KMS-11 (cell line): ENCODE measurements at regions not wholly inside any gene's neighbourhood (a gene's known extent, or its start where the extent isn't known, plus 50 kb on each side); places are given as distances from the start of the nearest gene placed in this dataset.

ENCODE experiments used
- H2AFZ ChIP-seq: fragments of 200-600 bp; sonication (generic); 2 replicates; pipeline ENCODE4 v1.6.1; 2016; ENCODE audit warnings: antibody characterized with exemption, mixed run types, low read depth
- H3K27ac ChIP-seq: fragments of 200-600 bp; sonication (generic); 2 replicates; pipeline ENCODE4 v1.6.1; 2016; ENCODE audit warnings: mild to moderate bottlenecking, mixed run types
- H3K27me3 ChIP-seq: fragments of 200-600 bp; sonication (generic); 2 replicates; pipeline ENCODE4 v1.6.1; 2017; ENCODE audit warnings: mild to moderate bottlenecking, low read depth, mixed run types, moderate library complexity; ENCODE audit not compliant: insufficient read depth
- H3K36me3 ChIP-seq: fragments of 200-600 bp; sonication (generic); 2 replicates; pipeline ENCODE4 v1.6.1; 2017; ENCODE audit warnings: mild to moderate bottlenecking, mixed run types; ENCODE audit not compliant: insufficient read depth
- H3K4me1 ChIP-seq: fragments of 200-600 bp; sonication (generic); 2 replicates; pipeline ENCODE4 v1.6.1; 2016; ENCODE audit warnings: mild to moderate bottlenecking, low read depth, mixed run types; ENCODE audit not compliant: poor library complexity, severe bottlenecking
- H3K4me2 ChIP-seq: fragments of 200-600 bp; sonication (generic); 2 replicates; pipeline ENCODE4 v1.7.0; 2016; ENCODE audit warnings: mild to moderate bottlenecking, mixed run types
- H3K4me3 ChIP-seq: fragments of 200-600 bp; sonication (generic); IDR thresholded peaks from 2 replicates; pipeline ENCODE4 v1.6.1; 2017; ENCODE audit warnings: low read depth, low read length, mixed read lengths; ENCODE audit not compliant: insufficient read depth
- H3K79me2 ChIP-seq: fragments of 200-600 bp; sonication (generic); 2 replicates; pipeline ENCODE4 v1.6.1; 2016; ENCODE audit warnings: low read depth, mixed run types; ENCODE audit not compliant: insufficient read depth
- H3K9ac ChIP-seq: fragments of 200-600 bp; sonication (generic); 2 replicates; pipeline ENCODE4 v1.6.1; 2016; ENCODE audit warnings: mild to moderate bottlenecking, mixed run types
- H4K20me1 ChIP-seq: fragments of 200-600 bp; sonication (generic); 2 replicates; pipeline ENCODE4 v1.6.1; 2016; ENCODE audit warnings: mild to moderate bottlenecking, mixed run types; ENCODE audit not compliant: insufficient read depth
- TF ChIP-seq, protein P1 (sequence below): fragments of 200-600 bp; sonication (generic); conservative IDR thresholded peaks from 2 replicates; pipeline ENCODE4 v1.6.1; 2017; ENCODE audit warnings: low read depth, mild to moderate bottlenecking, antibody characterized with exemption, low read length, moderate library complexity, mixed read lengths

DNA sequence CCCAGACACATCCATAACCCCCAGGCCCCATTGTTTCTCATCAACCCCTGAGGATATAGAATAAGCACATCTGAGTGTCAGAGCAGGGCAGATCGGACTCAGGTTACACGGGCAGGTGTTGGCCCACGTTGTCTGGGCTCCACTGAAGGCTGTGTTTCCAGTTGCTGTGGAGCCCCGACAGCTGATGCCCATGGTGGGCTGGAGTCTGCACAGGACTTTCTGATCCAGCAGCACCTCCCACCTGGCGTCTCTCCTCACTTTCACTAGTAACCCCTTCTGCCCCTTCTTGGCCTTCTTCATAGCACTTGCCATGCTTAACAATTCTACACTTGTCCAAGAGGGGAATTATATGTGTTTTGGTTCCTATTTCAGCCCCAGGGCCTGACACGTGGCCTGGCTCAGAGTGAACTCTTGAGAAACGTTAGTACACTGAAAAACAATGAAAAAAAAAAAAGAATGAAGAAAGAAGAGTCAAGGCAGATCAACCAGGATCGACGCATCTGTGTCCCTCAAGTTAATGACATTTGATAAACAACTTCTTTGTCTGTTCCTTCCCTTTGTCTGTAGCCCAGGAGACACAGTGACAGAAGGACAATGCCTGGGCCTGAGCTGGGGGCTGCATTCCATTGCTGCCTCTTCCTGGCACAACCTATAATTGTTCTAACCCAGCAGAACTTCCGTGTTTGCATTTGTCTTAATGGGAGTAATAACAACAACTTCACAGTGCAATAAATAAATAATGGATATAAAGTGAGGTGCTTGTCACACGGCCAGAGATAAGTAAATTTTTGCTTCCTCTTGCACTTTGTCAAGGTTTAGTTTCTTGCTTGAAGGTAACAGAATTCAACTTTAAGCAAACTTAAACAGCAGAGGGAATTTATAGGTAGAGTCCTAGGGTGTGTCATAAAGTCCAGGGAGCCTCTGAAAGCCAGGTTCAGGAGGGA lies 224.2 kb upstream of the SSTR4 start:
- TF ChIP-seq, protein P1, sequence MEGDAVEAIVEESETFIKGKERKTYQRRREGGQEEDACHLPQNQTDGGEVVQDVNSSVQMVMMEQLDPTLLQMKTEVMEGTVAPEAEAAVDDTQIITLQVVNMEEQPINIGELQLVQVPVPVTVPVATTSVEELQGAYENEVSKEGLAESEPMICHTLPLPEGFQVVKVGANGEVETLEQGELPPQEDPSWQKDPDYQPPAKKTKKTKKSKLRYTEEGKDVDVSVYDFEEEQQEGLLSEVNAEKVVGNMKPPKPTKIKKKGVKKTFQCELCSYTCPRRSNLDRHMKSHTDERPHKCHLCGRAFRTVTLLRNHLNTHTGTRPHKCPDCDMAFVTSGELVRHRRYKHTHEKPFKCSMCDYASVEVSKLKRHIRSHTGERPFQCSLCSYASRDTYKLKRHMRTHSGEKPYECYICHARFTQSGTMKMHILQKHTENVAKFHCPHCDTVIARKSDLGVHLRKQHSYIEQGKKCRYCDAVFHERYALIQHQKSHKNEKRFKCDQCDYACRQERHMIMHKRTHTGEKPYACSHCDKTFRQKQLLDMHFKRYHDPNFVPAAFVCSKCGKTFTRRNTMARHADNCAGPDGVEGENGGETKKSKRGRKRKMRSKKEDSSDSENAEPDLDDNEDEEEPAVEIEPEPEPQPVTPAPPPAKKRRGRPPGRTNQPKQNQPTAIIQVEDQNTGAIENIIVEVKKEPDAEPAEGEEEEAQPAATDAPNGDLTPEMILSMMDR: no peak
- Histone ChIP-seq H3K27ac (no peak overlapping the region), H3K79me2 (no peaks in the 10 kb centered on the region)

GRCh38 chr20:22814471-22815205 lies 220.5 kb upstream of the SSTR4 start:
- Histone ChIP-seq H3K4me1 (no peaks in the 10 kb centered on the region), H3K27me3 (no peaks in the 10 kb centered on the region), H3K27ac (no peak overlapping the region)

More for the DNA sequence above, 224.2 kb upstream of the SSTR4 start:
- no peak overlapping the region for H3K4me3 ChIP-seq
- no peaks in the 10 kb centered on the region for H4K20me1 ChIP-seq
- no peak overlapping the region for H3K9ac ChIP-seq
- no peaks in the 10 kb centered on the region for H3K36me3 ChIP-seq
- H3K4me1 ChIP-seq: no peaks in the 10 kb centered on the region
- no peak overlapping the region for H3K4me2 ChIP-seq
- no peaks in the 10 kb centered on the region for H3K27me3 ChIP-seq
- no peak overlapping the region for H2AFZ ChIP-seq

DNA sequence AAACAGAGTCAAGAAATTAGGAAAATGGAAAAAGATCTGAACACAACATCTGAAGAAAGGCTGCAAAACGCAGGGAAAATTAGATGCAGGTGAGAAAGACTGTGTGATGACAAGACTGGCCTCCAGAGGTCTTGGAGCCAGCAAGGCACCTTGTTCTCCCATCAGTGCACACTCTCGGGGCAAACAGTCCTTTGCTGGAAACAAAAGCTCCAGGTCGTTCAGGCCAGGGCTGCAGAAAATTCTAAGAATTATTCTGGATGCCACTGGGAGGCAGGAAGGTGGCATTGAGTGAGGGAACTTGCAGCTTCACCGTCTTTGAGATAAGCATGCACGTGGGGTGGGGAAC lies 219.9 kb upstream of the SSTR4 start:
- no peak overlapping the region for H3K9ac ChIP-seq
- H3K79me2 ChIP-seq: no peaks in the 10 kb centered on the region
- TF ChIP-seq, protein P1: no peak
- H3K4me1 ChIP-seq: no peaks in the 10 kb centered on the region
- no peak overlapping the region for H2AFZ ChIP-seq
- H3K4me3 ChIP-seq: no peak overlapping the region
- no peak overlapping the region for H3K4me2 ChIP-seq
- H3K27ac ChIP-seq: no peak overlapping the region
- H3K36me3 ChIP-seq: no peaks in the 10 kb centered on the region
- no peaks in the 10 kb centered on the region for H4K20me1 ChIP-seq
- H3K27me3 ChIP-seq: no peaks in the 10 kb centered on the region

More at GRCh38 chr20:22814471-22815205, 220.5 kb upstream of the SSTR4 start:
- H3K79me2 ChIP-seq: no peaks in the 10 kb centered on the region
- H3K36me3 ChIP-seq: no peaks in the 10 kb centered on the region
- no peak overlapping the region for H3K4me3 ChIP-seq
- no peaks in the 10 kb centered on the region for H4K20me1 ChIP-seq
- TF ChIP-seq, protein P1: no peak
- no peak overlapping the region for H2AFZ ChIP-seq
- H3K4me2 ChIP-seq: no peak overlapping the region
- no peak overlapping the region for H3K9ac ChIP-seq

- Histone ChIP-seq H3K36me3 (no peaks in the 10 kb centered on the region), H3K27me3 (no peaks in the 10 kb centered on the region), H3K27ac (no peak overlapping the region), H3K4me3 (no peak overlapping the region), H4K20me1 (no peaks in the 10 kb centered on the region), H3K4me2 (no peak overlapping the region), H3K9ac (no peak overlapping the region), H3K79me2 (no peaks in the 10 kb centered on the region), H2AFZ (no peak overlapping the region), H3K4me1 (no peaks in the 10 kb centered on the region)
- TF ChIP-seq, protein P1: no peak
Observed at GRCh38 chr20:22815603-22816315, 219.4 kb upstream of the SSTR4 start.
